ENCODE measurements at regions not wholly inside any gene's neighbourhood (a gene's known extent, or its start where the extent isn't known, plus 50 kb on each side); places are given as distances from the start of the nearest gene placed in this dataset.
"Not testable (repeated sequence)": the region's sequence is repeated elsewhere in the genome, so short reads cannot be mapped to it uniquely, and the experiment has no call there.

GRCh38 chr2:236417150-236417549 lies 152.5 kb upstream of the ACKR3 start:
- DNase-seq = no peak

DNA sequence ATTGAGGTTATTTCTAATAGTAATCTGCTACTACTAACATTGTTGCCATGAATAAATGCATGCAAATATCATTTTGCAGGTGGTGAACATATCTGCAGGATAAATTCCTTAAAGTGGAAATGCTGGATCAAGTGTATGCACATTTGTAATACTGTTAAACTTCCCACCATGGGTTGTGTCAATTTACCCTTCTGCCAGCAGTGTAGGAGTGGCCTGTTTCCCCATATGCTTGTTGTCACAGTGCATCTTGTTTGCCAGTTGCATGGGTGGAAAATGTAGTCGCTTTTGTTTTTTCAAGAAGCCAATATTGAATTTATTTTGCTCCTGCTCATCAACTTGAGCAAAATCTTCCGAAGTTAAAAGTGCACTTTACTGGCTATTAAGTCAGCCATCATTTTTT lies 139.0 kb upstream of the ACKR3 start:
- DNase-seq = no peak

GRCh38 chr2:236434593-236434992 lies 135.0 kb upstream of the ACKR3 start:
- DNase-seq = no peak

- DNase-seq = no peak
These were observed 129.3 kb upstream of the ACKR3 start for GRCh38 chr2:236440110-236440881.

DNA sequence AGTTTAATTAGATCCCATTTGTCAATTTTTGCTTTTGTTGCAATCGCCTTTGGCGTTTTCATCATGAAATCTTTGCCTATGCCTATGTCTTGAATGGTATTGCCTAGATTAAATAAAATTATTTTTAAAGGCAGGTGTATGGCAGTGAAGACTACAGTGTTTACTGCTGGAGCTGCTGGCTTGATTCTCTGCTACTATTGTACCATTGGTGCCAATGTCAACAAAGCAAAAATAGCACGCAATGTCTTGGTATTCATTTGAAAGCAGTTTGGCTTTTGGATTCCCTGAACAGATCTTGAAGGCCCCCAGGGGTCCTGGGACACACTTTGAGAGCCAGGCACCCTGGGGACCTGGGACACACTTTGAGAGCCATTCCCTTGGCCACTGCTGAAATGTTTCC lies 125.4 kb upstream of the ACKR3 start:
- DNase-seq = no peak

DNA sequence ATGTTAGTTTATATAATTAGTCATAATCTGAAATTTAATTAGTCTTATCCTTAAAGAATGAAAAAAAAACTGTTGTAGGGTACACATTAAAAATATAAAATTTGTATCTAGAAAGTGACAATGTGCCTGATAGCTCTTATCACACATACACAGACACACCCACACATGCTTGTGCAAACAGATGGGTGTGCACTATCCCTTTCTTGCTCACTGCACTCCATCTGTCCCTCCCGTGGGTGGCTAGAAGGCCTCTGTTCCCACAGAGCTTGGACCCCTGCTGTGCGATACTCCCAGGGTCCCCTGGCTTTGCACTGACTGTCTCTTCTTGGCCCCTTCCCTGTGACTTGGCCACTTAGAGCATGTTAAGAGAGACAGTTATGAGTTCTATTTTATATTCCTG lies 123.9 kb upstream of the ACKR3 start:
- no peak for DNase-seq

- DNase-seq = no peak
These were observed 123.1 kb upstream of the ACKR3 start for GRCh38 chr2:236446521-236446920.

- no peak for DNase-seq
These were observed 120.4 kb upstream of the ACKR3 start for GRCh38 chr2:236449167-236449761.

GRCh38 chr2:236452238-236452637 lies 117.4 kb upstream of the ACKR3 start:
- DNase-seq = no peak

GRCh38 chr2:236454076-236454475 lies 115.5 kb upstream of the ACKR3 start:
- no peak for DNase-seq

GRCh38 chr2:236459393-236459792 lies 110.2 kb upstream of the ACKR3 start:
- DNase-seq = no peak

- no peak for DNase-seq
These were observed 105.5 kb upstream of the ACKR3 start for GRCh38 chr2:236464140-236464539.

DNA sequence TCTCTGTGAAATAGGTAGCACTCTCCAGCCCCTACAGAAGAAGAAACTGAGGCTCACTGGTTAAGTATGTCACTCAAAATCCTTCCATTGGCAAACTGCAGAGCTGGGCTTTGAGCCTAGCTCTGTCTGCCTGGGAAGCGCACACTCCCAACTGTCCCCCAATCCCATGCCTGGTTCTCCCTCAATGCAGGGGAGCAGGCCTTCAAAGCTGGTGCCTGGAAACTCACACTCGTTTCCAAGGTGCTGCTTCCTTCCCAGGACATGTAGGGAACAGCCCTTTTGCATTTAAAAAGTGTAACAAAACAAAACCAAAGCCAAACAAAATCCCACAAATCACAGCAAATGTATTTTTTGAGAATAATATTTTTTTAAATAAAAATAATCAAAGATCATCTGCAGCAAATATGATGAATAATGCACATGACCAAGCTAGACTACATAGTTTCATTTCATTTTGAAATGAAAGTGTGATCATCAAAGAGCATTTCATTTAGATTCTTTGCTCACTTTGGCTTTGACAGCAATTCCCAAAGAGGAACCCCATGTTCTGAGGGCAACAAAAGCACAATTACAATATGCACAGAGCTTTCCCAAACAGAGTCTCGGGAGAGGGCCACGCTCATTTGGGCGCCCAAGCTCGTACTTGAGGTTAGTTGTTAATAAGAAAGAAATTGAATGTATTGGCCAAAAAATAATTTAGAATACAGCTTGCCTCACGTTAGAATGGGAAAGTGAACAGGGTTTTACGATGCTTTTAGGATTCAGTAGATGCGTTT lies 96.7 kb upstream of the ACKR3 start:
- DNase-seq = no peak

GRCh38 chr2:236473691-236474090 lies 95.9 kb upstream of the ACKR3 start:
- DNase-seq = no peak

DNA sequence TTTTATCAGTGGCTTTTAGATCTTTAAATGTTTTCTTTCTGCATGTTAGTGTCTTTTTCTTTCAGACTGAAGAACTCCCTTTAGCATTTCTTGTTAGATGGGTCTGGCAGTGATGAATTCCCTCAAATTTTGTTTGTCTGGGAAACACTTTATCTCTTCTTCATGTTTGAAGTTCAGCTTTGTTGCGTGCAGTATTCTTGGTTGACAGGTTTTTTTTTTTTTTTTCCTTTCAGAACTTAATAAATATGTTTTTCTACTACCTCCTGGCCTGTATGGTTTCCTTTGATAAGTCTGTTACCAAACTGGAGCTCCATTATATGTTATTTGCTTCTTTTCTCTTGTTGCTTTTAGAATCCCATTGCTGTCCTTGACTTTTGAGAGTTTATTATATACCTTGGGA lies 89.8 kb upstream of the ACKR3 start:
- no peak for DNase-seq

GRCh38 chr2:236483102-236483501 lies 86.5 kb upstream of the ACKR3 start:
- no peak for DNase-seq

GRCh38 chr2:236485519-236485918 lies 84.1 kb upstream of the ACKR3 start:
- no peak for DNase-seq

DNA sequence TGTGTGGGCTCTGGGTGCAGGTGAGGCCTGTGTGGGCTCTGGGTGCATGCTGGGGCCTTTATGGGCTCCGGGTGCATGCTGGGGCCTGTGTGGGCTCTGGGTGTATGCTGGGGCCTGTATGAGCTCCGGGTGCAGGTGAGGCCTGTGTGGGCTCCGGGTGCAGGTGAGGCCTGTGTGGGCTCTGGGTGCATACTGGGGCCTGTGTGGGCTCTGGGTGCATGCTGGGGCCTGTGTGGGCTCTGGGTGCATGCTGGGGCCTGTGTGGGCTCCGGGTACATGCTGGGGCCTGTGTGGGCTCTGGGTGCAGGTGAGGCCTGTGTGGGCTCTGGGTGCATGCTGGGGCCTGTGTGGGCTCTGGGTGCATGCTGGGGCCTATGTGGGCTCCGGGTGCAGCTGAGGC lies 80.5 kb upstream of the ACKR3 start:
- DNase-seq = not testable (repeated sequence)

GRCh38 chr2:236489895-236490404 lies 79.7 kb upstream of the ACKR3 start:
- DNase-seq = no peak

- no peak for DNase-seq
These were observed 73.3 kb upstream of the ACKR3 start for GRCh38 chr2:236496340-236496739.

DNA sequence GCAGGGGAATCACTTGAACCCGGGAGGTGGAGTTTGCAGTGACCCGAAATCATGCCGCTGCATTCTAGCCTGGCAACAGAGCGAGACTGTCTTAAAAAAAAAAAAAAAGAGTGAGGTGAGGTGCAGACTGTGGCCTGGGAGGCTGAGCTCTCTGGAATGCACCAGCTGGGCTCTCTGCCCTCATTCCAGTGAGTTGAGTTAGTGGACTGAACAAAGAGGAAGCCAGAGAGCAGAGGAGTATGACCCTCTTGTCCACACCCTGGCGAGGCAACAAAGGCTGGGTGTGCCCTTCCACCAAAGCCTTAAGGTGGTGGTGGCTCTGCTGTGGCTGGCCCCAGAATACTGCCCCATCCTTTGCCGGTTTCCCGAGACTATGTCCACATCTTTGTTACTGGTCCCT lies 71.3 kb upstream of the ACKR3 start:
- no peak for DNase-seq

- DNase-seq = no peak
These were observed 69.7 kb upstream of the ACKR3 start for GRCh38 chr2:236499691-236500578.

- no peak for DNase-seq
These were observed 68.6 kb upstream of the ACKR3 start for GRCh38 chr2:236501026-236501425.

Measured in NCI-H1436 (cell line).